Activated CD4-positive, alpha-beta T cell treated with anti-CD3 and anti-CD28 coated beads for 36 hours (primary cell): ENCODE measurements at regions not wholly inside any gene's neighbourhood (a gene's known extent, or its start where the extent isn't known, plus 50 kb on each side); places are given as distances from the start of the nearest gene placed in this dataset.

ENCODE experiments used
- ATAC-seq: fragments of 200-7000 bp; cut with Tn5 transposase; one replicate; pipeline ENCODE4 v1.10.0; 2021; ENCODE audit warnings: mild to moderate bottlenecking, moderate library complexity
- CTCF ChIA-PET: fragments of 350-600 bp; sonication (Branson Sonifier 250); formaldehyde crosslinking; loops from one replicate; lab custom pipeline; 2021; ENCODE audit warnings: antibody characterized with exemption; lab: Charles Lee
- POLR2A ChIA-PET: fragments of 350-600 bp; sonication (Branson Sonifier 250); formaldehyde crosslinking; loops from one replicate; lab custom pipeline; 2021; ENCODE audit warnings: antibody characterized with exemption, inconsistent platforms; lab: Charles Lee
- DNase-seq: peaks from one replicate; pipeline ENCODE4 v3.0.0-alpha.2; 2020
- H3K27ac Mint-ChIP-seq: one replicate; pipeline ENCODE4 v1.8.0; 2021; ENCODE audit warnings: mixed read lengths
- H3K27me3 Mint-ChIP-seq: one replicate; pipeline ENCODE4 v1.8.0; 2021; ENCODE audit warnings: mixed read lengths
- H3K36me3 Mint-ChIP-seq: one replicate; pipeline ENCODE4 v1.8.0; 2021; ENCODE audit warnings: low read depth, mixed read lengths
- H3K4me1 Mint-ChIP-seq: one replicate; pipeline ENCODE4 v1.8.0; 2021; ENCODE audit warnings: mixed read lengths
- H3K4me3 Mint-ChIP-seq: one replicate; pipeline ENCODE4 v1.8.0; 2021; ENCODE audit warnings: mild to moderate bottlenecking, moderate library complexity, mixed read lengths
- H3K9me3 Mint-ChIP-seq: one replicate; pipeline ENCODE4 v1.8.0; 2021; ENCODE audit warnings: low read depth, mixed read lengths
- intact Hi-C, 2 experiments: fragments of 100-400 bp; cut with DNase I in 1 of 2; cut with micrococcal nuclease in 1 of 2; formaldehyde crosslinking; loops; one replicate each; pipeline versions ENCODE4 v1.14.2 to v1.15.1; 2022 to 2024; cut with DNase I, micrococcal nuclease

- no peaks in the 10 kb centered on the region for H3K4me1 Mint-ChIP-seq
- POLR2A ChIA-PET: no interaction called here
- intact Hi-C loops: no loop called here
These were observed 694.3 kb downstream of the MCTP2 start for GRCh38 chr15:94925680-94926079.

DNA sequence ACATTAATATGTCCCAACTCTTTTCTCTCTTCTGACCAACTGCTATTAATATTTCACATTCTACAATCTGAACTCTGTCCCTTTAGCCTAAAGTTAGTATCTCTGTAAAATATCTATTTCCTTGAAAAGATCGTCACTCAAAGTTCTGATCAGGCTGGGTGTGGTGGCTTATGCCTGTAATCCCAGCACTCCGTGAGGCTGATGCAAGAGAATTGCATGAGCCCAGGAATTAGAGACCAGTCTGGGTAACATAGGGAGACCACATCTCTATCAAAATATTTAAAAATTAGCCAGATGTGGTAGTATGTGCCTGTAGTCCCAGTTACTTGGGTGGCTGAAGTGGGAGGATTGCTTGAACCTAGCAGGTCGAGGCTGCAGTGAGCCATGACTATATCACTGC is 695.6 kb downstream of the MCTP2 start:
- Mint-ChIP-seq H3K4me1 (no peaks in the 10 kb centered on the region), H3K9me3 (no peaks in the 10 kb centered on the region), H3K27ac (no peak overlapping the region), H3K36me3 (no peaks in the 10 kb centered on the region), H3K4me3 (no peak overlapping the region), H3K27me3 (no peaks in the 10 kb centered on the region)
- CTCF ChIA-PET: no interaction called here
- DNase-seq: no peak
- ATAC-seq: no peak
- POLR2A ChIA-PET: no interaction called here
- intact Hi-C loops: no loop called here

More at GRCh38 chr15:94925680-94926079, 694.3 kb downstream of the MCTP2 start:
- Mint-ChIP-seq H3K36me3 (no peaks in the 10 kb centered on the region), H3K27ac (no peak overlapping the region), H3K4me3 (no peak overlapping the region), H3K27me3 (no peaks in the 10 kb centered on the region), H3K9me3 (no peaks in the 10 kb centered on the region)
- ATAC-seq (no peak), DNase-seq (no peak)
- CTCF ChIA-PET: no interaction called here

DNA sequence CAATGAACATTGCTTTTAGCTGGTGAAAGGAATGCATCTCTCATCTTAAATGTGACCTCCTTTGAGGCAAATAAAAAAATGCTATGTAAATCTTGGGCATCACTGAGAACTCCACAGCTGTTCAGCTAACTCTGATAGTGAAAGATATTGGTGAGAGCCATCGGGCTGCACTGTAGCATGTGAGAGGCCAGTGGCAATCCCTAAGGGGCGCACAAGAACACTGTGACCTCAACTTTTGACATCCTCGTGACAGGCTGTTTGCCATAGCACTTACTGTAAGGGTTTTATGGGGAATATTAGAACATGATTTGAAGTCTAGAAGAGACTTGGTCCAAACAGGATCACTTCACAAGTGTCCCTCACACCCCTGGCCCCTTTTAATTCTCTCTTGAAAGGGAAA is 697.9 kb downstream of the MCTP2 start:
- H3K4me1 Mint-ChIP-seq: no peaks in the 10 kb centered on the region
- intact Hi-C loops: no loop called here
- ATAC-seq: no peak
- no peaks in the 10 kb centered on the region for H3K36me3 Mint-ChIP-seq
- no peak overlapping the region for H3K4me3 Mint-ChIP-seq
- no peak for DNase-seq
- H3K27me3 Mint-ChIP-seq: no peaks in the 10 kb centered on the region
- ChIA-PET CTCF (no interaction called here), POLR2A (no interaction called here)
- no peaks in the 10 kb centered on the region for H3K9me3 Mint-ChIP-seq
- no peak overlapping the region for H3K27ac Mint-ChIP-seq

DNA sequence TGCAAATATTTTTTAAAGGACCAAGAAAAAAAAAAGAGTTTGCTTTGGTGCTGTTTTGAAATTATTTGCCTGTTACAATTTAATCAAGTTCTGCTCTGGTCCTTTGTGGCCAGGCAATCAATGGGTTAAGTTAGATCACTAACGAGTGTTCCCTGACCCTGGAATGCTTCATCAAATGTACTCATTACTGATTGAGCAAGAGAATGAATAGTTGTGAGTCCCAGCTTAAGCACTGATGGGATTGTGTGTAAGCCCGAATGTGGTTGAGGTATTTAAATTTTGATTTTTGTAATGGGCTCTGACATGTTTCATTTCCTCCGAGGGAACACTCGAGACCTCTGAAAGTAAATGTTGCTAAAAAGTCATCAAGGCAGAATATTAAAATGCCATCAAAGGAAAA is 699.1 kb downstream of the MCTP2 start:
- DNase-seq: no peak
- Mint-ChIP-seq H3K4me1 (no peaks in the 10 kb centered on the region), H3K4me3 (no peak overlapping the region), H3K9me3 (peaks cover 3% of the 10 kb centered on the region), H3K27ac (no peak overlapping the region), H3K36me3 (no peaks in the 10 kb centered on the region), H3K27me3 (no peaks in the 10 kb centered on the region)
- intact Hi-C loops: no loop called here
- no peak for ATAC-seq
- CTCF ChIA-PET: interaction anchor here (0.7 kb wide), 1 partner anchor 10 kb away, joined by 3 read pairs; no protein-coding TSS in a partner anchor
- POLR2A ChIA-PET: no interaction called here

DNA sequence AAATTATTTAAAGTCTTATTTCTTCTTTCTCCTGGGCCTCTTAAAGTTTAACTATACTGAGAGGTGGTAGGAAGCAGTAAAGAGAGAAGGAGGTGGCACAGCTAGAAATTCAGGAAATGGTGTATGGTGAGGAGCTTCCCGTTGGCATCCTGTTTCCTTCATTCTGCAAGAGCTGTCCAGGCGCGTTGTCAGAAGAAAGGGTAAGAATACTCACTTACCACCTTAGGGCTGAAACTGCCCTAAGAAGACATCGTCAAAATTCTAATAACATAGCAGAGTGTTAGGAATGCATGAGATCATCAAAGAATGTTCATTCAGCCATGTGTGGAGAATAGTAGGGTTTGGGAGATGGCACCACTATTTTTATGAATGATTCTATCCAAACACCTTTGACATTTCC is 699.6 kb downstream of the MCTP2 start:
- H3K27ac Mint-ChIP-seq: no peak overlapping the region
- no peaks in the 10 kb centered on the region for H3K36me3 Mint-ChIP-seq
- ChIA-PET POLR2A (no interaction called here), CTCF (no interaction called here)
- intact Hi-C loops: no loop called here
- no peaks in the 10 kb centered on the region for H3K27me3 Mint-ChIP-seq
- no peak for ATAC-seq
- peaks cover 3% of the 10 kb centered on the region for H3K9me3 Mint-ChIP-seq
- no peak overlapping the region for H3K4me3 Mint-ChIP-seq
- no peaks in the 10 kb centered on the region for H3K4me1 Mint-ChIP-seq
- no peak for DNase-seq

GRCh38 chr15:94934440-94934839 is 703.1 kb downstream of the MCTP2 start:
- no peak overlapping the region for H3K27ac Mint-ChIP-seq
- H3K36me3 Mint-ChIP-seq: no peaks in the 10 kb centered on the region
- H3K4me1 Mint-ChIP-seq: no peaks in the 10 kb centered on the region
- H3K9me3 Mint-ChIP-seq: peaks cover 3% of the 10 kb centered on the region
- ChIA-PET CTCF (interaction anchor here (0.7 kb wide), 1 partner anchor 24 kb away, joined by 3 read pairs; no protein-coding TSS in a partner anchor), POLR2A (no interaction called here)
- no peak overlapping the region for H3K4me3 Mint-ChIP-seq
- intact Hi-C loops: no loop called here
- DNase-seq: no peak
- no peaks in the 10 kb centered on the region for H3K27me3 Mint-ChIP-seq
- ATAC-seq: no peak

GRCh38 chr15:94937242-94937641 is 705.9 kb downstream of the MCTP2 start:
- Mint-ChIP-seq H3K4me1 (no peaks in the 10 kb centered on the region), H3K27me3 (no peaks in the 10 kb centered on the region), H3K4me3 (no peak overlapping the region), H3K36me3 (no peaks in the 10 kb centered on the region), H3K27ac (no peak overlapping the region), H3K9me3 (peaks cover 3% of the 10 kb centered on the region)
- DNase-seq (no peak), ATAC-seq (no peak)
- intact Hi-C loops: no loop called here
- CTCF ChIA-PET: no interaction called here
- POLR2A ChIA-PET: no interaction called here

GRCh38 chr15:94943888-94944287 is 712.5 kb downstream of the MCTP2 start:
- Mint-ChIP-seq H3K27ac (no peak overlapping the region), H3K36me3 (no peaks in the 10 kb centered on the region), H3K9me3 (peaks cover 3% of the 10 kb centered on the region), H3K4me1 (no peaks in the 10 kb centered on the region), H3K27me3 (no peaks in the 10 kb centered on the region), H3K4me3 (no peak overlapping the region)
- no peak for ATAC-seq
- CTCF ChIA-PET: interaction anchor here (0.6 kb wide), 1 partner anchor 267 kb away, joined by 4 read pairs; no protein-coding TSS in a partner anchor
- DNase-seq: no peak
- POLR2A ChIA-PET: no interaction called here
- intact Hi-C loops: no loop called here

GRCh38 chr15:94951538-94951937 is 720.2 kb downstream of the MCTP2 start:
- DNase-seq (no peak), ATAC-seq (no peak)
- CTCF ChIA-PET: no interaction called here
- POLR2A ChIA-PET: no interaction called here
- H3K27ac Mint-ChIP-seq: no peak overlapping the region
- H3K9me3 Mint-ChIP-seq: peaks cover 10% of the 10 kb centered on the region
- no peak overlapping the region for H3K4me3 Mint-ChIP-seq
- peaks cover 2% of the 10 kb centered on the region for H3K27me3 Mint-ChIP-seq
- H3K4me1 Mint-ChIP-seq: no peaks in the 10 kb centered on the region
- intact Hi-C loops: no loop called here
- H3K36me3 Mint-ChIP-seq: no peaks in the 10 kb centered on the region

GRCh38 chr15:94963953-94964352 is 732.6 kb downstream of the MCTP2 start:
- Mint-ChIP-seq H3K4me3 (no peak overlapping the region), H3K9me3 (peaks cover 14% of the 10 kb centered on the region), H3K4me1 (no peaks in the 10 kb centered on the region), H3K36me3 (no peaks in the 10 kb centered on the region), H3K27ac (no peak overlapping the region), H3K27me3 (peaks cover 2% of the 10 kb centered on the region)
- ChIA-PET CTCF (interaction anchor here (0.7 kb wide), 1 partner anchor 148 kb away, joined by 3 read pairs; no protein-coding TSS in a partner anchor), POLR2A (no interaction called here)
- no peak for DNase-seq
- no peak for ATAC-seq
- intact Hi-C loops: no loop called here

DNA sequence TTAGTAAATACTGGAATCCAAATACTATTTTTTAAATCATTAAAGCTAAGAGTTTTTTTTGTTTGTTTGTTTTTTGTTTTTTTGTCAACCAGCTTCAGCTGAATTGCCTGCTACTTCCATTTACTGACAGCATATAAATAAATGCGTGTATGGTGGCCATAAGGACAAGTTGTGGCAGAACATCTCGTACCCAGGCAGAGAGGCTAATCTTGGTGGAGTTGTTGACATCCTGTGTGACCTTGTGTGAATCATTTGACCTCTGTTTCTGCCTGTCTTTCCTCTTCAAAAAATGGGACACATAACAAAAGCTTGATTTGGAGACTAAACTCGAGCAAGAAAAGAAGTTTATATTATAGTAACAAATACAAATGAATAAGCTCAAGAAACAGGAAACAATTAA is 734.2 kb downstream of the MCTP2 start:
- Mint-ChIP-seq H3K4me3 (no peak overlapping the region), H3K4me1 (no peaks in the 10 kb centered on the region), H3K27ac (no peak overlapping the region), H3K36me3 (no peaks in the 10 kb centered on the region), H3K27me3 (no peaks in the 10 kb centered on the region), H3K9me3 (peaks cover 10% of the 10 kb centered on the region)
- POLR2A ChIA-PET: no interaction called here
- CTCF ChIA-PET: interaction anchor here (0.7 kb wide), 1 partner anchor 38 kb away, joined by 3 read pairs; no protein-coding TSS in a partner anchor
- intact Hi-C loops: no loop called here
- no peak for DNase-seq
- ATAC-seq: no peak

DNA sequence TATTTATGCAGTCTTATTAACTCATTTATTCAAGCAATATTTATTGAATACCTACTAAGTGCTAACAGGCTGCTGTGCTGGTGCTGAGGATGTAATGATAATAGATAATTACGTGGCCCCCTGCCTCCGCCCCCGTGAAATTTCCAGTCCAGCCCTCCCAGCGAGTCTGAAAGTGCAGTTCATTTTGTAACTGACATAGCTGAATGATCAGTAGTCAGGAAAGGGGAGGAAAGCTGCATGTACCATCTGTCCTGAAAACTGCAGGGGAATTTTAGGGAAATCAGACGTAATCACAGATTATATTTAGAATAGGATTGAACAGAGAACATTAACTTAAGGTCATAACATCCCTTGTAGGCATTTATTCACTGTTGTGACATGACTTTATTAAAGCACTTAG is 736.8 kb downstream of the MCTP2 start:
- Mint-ChIP-seq H3K27me3 (no peaks in the 10 kb centered on the region), H3K36me3 (no peaks in the 10 kb centered on the region), H3K4me3 (no peak overlapping the region), H3K27ac (no peak overlapping the region), H3K4me1 (no peaks in the 10 kb centered on the region), H3K9me3 (peaks cover 10% of the 10 kb centered on the region)
- POLR2A ChIA-PET: no interaction called here
- CTCF ChIA-PET: no interaction called here
- ATAC-seq (no peak), DNase-seq (no peak)
- intact Hi-C loops: no loop called here

DNA sequence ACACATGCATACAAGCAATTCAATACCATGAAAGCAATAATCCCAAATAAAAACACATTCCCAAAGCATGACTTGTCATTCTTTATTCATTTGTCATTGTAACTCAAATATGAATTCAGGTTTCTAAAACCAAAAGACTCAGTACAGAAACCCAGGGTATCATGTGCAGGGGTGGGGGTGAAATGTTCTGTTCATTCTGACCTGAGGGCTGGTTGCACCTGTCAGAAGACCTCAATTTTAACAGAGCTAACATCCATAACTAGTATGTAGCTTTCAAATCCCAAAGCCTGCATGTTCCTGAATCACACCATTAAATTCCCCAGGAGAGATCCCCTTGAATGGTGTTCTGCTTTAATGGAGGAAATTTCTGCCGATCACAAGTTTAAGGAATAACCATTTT is 738.7 kb downstream of the MCTP2 start:
- no peak for DNase-seq
- Mint-ChIP-seq H3K36me3 (no peaks in the 10 kb centered on the region), H3K27ac (no peak overlapping the region), H3K4me1 (no peaks in the 10 kb centered on the region), H3K27me3 (peaks cover under 1% of the 10 kb centered on the region), H3K4me3 (no peak overlapping the region), H3K9me3 (no peaks in the 10 kb centered on the region)
- intact Hi-C loops: no loop called here
- POLR2A ChIA-PET: no interaction called here
- no peak for ATAC-seq
- CTCF ChIA-PET: no interaction called here
